ENCODE measurements at regions not wholly inside any gene's neighbourhood (a gene's known extent, or its start where the extent isn't known, plus 50 kb on each side); places are given as distances from the start of the nearest gene placed in this dataset.

DNA sequence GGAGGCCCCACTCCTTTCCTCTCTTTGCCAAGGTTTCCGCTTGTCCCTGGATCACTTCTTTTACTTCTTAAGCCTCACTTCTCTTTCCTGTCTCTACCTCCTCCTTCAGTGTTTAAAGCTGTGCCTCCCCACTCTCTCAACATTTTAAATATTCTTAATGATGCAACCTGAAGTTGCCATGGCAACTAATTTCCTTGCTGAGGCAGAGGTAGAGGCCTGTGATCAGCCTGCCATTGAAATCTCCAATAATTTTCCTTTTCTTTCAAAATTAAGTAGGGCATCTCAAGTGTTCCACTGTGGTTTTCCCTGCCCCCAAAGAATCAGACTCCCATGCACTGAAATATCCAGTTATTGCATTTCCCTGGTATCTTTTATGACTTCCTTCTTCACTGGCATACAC, 108.6 kb upstream of the VRK1 start:
- TF ChIP-seq EZH2 (IDR thresholded peaks at IDR 0.05; ENCODE audit: low read length, missing control alignments): no peak
- TF ChIP-seq, protein P1, sequence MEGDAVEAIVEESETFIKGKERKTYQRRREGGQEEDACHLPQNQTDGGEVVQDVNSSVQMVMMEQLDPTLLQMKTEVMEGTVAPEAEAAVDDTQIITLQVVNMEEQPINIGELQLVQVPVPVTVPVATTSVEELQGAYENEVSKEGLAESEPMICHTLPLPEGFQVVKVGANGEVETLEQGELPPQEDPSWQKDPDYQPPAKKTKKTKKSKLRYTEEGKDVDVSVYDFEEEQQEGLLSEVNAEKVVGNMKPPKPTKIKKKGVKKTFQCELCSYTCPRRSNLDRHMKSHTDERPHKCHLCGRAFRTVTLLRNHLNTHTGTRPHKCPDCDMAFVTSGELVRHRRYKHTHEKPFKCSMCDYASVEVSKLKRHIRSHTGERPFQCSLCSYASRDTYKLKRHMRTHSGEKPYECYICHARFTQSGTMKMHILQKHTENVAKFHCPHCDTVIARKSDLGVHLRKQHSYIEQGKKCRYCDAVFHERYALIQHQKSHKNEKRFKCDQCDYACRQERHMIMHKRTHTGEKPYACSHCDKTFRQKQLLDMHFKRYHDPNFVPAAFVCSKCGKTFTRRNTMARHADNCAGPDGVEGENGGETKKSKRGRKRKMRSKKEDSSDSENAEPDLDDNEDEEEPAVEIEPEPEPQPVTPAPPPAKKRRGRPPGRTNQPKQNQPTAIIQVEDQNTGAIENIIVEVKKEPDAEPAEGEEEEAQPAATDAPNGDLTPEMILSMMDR (conservative IDR thresholded peaks at IDR 0.05 in 1 of 2, IDR thresholded peaks at IDR 0.05 in 1 of 2; ENCODE audit: low read depth in 1 of 2, low read length in 2 of 2): no peak

Measured in fibroblast of lung (primary cell).